ENCODE measurements at regions not wholly inside any gene's neighbourhood (a gene's known extent, or its start where the extent isn't known, plus 50 kb on each side); places are given as distances from the start of the nearest gene placed in this dataset.

DNA sequence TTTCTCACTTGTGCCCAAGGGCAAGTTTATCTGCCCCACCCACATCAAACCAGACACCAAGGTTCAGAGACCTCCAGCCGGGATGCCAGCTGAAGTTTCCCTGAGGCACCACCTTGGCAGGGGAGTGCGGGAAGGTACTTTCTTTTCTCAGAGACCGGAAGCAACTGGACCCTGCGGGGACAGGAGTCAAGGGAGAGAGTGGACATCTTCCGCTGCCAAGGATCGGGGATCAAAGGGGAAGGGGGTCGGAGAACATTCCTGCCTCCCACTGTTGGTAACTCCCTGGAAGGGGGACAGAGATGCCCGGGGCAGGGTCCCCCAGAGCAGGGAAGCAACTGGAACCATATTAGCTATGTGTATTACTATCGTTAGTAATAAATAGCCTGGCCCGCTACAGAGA lies 161.8 kb downstream of the DICER1 start:
- TF ChIP-seq, protein P1, sequence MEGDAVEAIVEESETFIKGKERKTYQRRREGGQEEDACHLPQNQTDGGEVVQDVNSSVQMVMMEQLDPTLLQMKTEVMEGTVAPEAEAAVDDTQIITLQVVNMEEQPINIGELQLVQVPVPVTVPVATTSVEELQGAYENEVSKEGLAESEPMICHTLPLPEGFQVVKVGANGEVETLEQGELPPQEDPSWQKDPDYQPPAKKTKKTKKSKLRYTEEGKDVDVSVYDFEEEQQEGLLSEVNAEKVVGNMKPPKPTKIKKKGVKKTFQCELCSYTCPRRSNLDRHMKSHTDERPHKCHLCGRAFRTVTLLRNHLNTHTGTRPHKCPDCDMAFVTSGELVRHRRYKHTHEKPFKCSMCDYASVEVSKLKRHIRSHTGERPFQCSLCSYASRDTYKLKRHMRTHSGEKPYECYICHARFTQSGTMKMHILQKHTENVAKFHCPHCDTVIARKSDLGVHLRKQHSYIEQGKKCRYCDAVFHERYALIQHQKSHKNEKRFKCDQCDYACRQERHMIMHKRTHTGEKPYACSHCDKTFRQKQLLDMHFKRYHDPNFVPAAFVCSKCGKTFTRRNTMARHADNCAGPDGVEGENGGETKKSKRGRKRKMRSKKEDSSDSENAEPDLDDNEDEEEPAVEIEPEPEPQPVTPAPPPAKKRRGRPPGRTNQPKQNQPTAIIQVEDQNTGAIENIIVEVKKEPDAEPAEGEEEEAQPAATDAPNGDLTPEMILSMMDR (IDR thresholded peaks at IDR 0.05; ENCODE audit: low read depth, low read length): no peak

DNA sequence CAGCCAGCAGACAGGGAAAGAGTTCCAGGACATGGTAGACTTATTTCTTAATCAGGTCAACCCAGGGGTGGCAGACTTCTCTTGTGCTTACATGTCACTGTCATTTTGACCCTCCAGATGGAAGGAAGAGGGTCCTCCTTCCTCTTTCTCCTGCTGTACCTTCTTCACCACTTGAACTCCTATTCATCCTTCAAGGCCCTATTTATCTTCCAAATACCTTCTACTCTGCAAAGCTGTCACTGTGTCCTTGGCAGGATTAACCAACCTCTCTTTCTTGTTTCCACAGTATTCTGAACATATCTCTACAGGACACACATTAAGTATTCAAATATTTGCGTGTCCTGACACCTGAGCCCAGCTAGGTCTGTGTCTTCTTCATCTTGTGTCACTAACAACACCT lies 163.1 kb downstream of the DICER1 start:
- DNase-seq (ENCODE audit: extremely low read depth, low read depth): no peak
- TF ChIP-seq, protein P1 (IDR thresholded peaks at IDR 0.05; ENCODE audit: low read depth, low read length): no peak

More for the DNA sequence above, 161.8 kb downstream of the DICER1 start:
- DNase-seq (ENCODE audit: extremely low read depth, low read depth): no peak

DNA sequence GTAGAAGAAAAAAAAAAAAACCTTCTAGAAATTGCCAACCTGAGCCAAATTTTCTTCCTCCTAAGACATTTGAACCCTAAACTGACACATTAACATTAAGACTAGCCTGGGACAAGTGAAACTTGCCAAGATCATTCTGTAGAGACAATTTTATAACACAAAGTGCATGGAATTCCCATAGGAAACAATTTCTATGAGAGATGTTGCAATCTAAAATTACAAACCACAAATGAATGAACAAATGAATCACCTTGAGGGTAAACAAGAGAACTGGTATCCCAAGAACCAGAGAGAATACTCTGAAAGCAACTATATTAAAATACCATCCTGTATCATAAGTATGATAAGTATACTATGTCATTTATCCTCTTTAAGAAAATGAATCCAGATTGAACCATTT lies 165.3 kb downstream of the DICER1 start:
- TF ChIP-seq, protein P1 (IDR thresholded peaks at IDR 0.05; ENCODE audit: low read depth, low read length): no peak
- DNase-seq (ENCODE audit: extremely low read depth, low read depth): no peak

DNA sequence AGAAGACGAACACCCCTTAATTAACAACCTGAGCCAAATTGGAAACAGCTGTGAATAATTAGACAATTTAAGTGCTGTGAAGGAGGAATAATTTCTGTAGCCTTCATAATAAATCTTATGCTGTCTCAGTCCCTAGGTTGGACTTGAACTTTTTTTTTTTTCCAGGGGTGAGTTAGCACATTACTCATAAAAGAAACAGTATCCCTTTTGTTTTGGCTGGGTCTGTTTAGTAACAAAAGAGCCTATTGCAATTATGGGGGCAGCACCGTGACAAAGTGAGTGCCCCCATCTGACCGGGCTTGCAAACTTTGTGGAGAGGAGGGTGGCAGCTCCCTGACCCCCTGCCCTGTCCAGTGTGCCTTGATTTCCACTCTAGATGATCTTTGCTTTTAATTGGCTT lies 167.4 kb downstream of the DICER1 start:
- DNase-seq (ENCODE audit: extremely low read depth, low read depth): no peak
- TF ChIP-seq, protein P1 (IDR thresholded peaks at IDR 0.05; ENCODE audit: low read depth, low read length): no peak

DNA sequence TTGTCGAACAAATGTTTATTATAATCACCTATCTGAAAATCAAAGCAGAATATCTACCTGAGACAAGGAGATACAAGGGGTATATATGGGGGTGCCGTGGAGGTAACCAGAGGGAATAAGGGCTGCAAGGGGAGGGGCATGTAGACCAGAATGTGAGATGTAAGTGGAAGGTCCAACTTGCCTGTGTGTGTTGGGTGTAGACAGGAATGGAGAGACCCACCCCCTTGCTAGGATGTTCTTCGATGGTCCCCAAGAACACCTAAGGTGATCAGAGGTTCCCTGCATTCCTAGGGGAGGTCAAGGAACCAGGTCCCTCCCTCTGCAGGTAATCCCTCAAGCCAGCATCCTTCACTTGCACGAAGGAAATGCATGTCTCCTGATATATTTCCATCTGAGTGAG lies 167.9 kb downstream of the DICER1 start:
- DNase-seq (ENCODE audit: extremely low read depth, low read depth): no peak
- TF ChIP-seq, protein P1 (IDR thresholded peaks at IDR 0.05; ENCODE audit: low read depth, low read length): no peak

DNA sequence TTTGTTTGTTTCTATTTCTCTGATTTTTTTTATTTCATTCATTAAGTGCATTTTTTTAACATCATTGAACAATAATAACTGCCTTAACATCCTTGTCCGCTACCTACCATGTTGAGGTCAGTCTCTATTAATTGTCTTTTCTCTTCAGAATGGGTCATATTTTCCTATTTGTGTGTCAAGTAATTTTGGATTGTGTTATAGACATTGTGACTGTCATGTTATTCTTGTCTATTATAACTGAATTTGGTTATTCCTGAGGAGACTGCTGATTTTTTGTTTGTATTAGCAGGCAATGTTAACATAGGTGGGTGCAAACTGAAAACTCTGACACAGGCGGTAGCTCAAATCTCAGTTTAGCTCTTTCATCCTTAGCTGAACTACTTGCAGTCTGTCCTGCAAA lies 169.9 kb downstream of the DICER1 start:
- TF ChIP-seq, protein P1 (IDR thresholded peaks at IDR 0.05; ENCODE audit: low read depth, low read length): no peak
- no peak for DNase-seq (ENCODE audit: extremely low read depth, low read depth)

DNA sequence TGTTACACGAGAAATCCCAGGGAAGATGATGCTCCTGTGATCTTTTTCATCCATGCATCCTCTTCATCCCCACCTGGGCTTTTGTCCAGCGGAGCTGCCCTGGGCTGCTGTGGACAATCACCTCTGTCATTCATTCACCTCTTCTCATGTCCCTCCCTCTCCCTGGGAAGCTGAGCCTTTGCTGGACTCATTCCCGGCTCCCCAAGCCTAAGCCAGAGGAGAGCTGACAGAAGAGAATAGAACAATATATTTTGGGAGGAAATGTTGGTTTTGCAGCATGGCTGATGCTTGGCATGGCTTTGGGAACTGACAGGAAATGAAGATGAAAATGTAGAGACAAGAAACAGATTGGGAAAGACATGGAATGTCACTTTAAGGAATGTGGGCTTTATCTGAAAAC lies 177.4 kb downstream of the DICER1 start:
- no peak for DNase-seq (ENCODE audit: extremely low read depth, low read depth)
- TF ChIP-seq, protein P1 (IDR thresholded peaks at IDR 0.05; ENCODE audit: low read depth, low read length): no peak
